HG03175 (cell line): ENCODE measurements at regions not wholly inside any gene's neighbourhood (a gene's known extent, or its start where the extent isn't known, plus 50 kb on each side); places are given as distances from the start of the nearest gene placed in this dataset.

Source experiments
- ATAC-seq: cut with Tn5 transposase; IDR thresholded peaks from one replicate; pipeline ENCODE4 v1.9.1; 2021; ENCODE audit warnings: mild to moderate bottlenecking, moderate library complexity; ENCODE audit not compliant: unreplicated experiment

DNA sequence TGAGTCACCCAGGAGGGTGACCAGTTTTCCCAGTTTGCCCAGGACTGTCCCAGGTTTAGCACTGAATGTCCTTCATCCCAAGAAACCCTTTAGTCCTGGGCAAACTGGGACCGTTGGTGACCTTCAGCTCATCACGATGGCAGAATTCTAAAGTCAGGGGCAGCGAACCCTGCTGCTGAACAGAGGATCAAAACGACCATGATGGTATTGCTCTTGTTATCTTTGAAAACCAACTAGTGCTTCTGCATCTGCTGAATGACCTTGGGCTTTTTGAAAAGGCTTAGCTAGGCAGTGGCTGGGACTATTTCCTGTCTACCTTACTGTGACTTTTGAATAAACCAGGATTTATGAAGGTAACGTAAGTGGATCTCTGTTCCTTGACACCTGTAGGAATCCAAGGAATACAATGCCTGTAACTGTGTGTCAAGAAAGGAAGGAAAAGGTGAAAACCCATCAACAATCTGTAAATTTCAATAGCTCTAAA, 281.9 kb downstream of the SOX9 start:
- no peak for ATAC-seq

DNA sequence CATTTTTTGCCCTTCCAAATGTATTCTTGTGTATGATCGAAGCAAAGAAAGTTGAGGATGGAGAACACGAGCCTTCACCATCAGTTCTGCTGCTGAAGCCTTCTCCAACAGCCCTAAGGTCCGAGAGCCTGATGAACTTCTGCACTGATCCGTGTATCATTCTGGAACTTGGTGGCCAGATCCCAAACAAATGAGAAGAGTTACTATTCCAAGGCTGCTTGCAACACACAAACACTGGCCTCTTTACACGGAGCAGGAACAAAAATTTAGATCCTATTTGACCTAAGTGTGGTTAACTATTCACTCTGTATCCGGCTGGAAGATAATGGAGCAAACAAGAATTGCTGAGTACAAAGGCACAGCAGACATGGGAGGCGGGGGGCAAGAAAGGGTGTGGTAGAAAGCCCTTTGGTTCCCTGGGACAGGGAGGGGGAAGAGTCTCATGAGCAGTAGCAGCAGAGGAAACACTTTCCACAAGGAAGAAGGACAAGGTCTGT, 282.9 kb downstream of the SOX9 start:
- ATAC-seq: no peak

DNA sequence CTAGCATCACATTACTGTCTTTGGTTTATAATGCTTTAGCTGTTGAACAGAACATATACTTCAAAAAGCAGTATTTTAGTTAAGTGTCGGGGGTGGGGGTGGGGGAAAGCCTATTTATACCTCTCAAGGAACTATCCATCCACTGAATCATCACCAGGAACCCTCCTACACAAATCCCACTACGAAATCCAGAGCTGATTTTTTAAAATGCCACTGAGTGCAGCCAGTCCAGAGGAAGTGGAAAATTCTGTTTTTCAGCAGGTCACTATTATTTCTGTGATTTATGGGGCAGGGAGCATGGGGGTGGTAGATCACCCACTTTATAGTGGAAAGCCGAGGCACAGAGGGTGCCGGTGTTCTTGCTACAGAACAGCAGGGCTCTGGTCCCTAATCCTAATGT, 284.1 kb downstream of the SOX9 start:
- ATAC-seq: no peak

DNA sequence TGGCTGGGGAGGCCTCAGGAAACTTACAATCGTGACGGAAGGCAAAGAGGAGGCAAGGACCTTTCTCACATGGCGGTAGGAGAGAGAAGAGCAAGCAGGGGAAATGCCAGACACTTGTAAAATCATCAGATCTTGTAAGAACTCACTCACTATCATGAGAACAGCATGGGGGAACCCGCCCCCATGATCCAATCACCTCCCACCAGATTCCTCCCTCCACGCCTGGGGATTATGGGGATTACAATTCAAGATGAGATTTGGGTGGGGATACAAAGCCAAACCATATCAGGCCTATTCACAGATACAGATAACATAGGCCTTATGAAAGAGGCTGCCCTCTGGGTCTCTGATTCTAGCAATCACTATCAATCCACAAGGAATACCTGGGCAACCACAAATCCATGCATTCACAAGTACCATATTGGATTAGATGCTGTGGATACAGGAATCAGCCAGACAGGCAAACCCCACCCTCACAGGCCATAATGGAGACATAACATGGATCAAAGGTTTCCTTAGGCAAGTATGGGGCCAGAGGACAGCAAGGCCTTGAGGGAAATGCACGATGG, 284.9 kb downstream of the SOX9 start:
- ATAC-seq: no peak

DNA sequence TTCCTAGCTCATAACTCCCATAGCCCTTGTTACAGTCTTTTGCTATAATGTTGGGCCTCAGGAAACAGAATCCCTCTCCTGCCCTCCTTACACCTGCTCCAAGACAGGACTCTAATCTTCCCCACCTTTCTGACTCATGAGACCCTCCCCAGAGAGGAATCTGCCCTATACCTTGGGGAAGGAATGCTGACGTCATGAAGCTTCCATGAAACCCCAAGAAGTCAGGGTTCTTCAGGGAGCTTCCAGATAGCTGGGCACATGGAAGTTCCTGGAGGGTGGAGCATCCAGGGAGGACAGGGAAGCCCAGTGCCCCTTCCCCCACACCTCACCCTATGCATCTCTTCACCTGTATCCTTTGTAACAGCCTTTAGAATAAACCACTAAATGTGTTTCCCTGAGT, 285.7 kb downstream of the SOX9 start:
- ATAC-seq: no peak

DNA sequence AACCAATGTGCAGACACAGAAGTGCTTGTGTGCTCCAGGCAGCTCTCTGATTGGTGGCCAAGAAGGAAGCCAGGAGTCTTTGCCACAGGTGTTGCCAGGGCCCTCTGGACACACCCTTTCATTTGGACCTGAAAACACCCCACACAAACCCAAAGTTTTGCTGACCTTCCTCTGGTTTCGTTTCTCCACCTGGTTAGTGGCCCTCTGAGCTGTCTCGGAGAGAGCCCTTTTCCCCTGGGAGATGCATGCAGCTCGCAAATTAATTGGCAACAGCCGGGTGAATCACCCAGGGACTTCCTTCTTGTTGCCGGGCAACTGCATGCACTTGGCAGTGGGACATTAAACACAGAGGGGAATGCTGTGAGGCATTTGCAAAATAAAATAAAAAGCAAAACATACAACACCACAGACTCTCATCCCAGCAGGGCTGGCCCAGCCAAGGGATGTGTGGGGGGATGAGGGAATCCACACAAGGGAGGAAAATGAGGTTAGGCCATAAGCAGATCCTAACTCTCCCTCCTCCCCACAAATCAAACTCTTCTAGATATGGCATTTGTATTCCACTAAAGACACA, 286.6 kb downstream of the SOX9 start:
- ATAC-seq: peak; percentile 88

DNA sequence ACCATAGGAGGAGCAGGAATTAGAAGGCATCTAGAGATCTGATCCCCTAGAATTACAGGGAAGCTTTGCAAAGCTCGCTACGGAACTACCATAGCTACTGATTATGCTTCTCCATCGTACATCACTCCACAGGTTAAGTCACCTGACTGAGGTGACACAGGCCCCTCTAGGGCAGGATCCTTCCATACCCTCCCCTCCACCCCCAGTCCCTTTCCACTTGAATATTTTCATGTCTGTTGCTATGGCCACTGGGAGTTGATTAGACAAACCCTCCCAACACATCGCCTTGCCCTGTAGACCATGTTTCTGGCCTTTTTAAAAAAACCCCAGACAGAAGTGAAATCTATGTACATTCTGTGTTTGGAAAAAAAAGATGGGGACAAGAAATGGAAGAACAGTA, 287.1 kb downstream of the SOX9 start:
- no peak for ATAC-seq

DNA sequence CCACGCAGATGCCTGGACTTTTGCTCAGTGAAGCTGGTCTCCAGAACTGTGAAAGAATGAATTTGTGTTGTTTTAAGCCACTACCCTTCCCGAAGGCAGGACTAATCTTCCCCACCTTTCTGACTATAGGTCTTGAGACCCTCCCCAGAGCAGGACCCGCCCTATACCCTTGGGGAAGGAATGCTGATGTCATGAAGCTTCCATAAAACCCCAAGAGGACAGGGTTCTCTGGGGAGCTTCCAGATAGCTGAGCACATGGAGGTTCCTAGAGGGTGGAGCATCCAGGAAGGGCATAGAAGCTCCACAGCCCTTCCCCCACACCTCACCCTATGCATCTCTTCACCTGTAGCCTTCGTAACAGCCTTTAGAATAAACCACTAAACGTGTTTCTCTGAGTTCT, 287.8 kb downstream of the SOX9 start:
- ATAC-seq: no peak

DNA sequence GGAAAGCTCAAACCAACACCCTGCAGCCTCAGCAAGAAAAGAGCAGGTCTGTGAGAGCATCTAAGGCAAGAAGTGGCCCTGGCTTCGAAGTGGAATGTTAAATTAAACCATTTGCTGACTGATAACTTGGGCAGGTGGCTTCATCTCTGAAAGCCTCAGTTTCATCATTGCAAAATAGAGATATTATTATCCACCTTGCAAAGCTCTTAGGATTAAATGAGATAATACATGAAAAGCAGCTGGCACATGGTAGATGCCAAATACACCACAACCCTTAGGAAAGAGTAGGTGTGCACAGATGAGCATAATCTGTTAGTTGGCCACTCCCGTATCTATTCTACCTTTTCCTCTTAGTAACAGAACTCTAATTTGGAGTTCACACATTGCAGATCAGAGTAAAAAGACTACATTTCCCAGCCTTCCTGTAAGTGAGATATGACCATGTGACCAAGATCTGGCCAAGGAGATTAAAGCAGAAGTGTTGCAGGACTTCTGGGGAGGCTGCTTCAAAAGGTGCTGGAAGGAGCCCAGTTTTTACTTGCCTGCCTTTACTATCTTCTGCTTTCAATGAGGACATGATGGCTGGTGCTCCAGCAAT, 288.7 kb downstream of the SOX9 start:
- no peak for ATAC-seq

DNA sequence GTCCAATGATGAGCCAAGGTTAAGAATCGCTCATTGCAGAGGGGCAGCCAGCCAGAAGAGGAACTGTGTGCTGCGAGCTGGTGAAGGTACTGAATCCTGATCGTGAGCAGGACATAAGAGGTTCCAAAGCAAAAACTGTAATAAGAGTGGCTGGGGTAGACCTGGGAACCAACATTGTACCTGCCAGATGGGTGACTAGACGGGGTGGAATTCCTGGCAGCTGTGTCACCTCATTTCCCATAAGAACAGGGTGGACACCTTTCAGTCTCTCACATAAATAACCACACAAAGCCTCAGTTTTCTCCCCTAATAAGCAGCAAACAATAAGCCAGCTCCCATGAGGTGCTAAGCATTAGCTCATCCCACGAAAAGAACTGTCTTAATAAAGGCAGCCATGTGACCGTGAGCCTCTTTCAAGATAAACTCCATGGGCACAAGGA, 290.3 kb downstream of the SOX9 start:
- no peak for ATAC-seq

DNA sequence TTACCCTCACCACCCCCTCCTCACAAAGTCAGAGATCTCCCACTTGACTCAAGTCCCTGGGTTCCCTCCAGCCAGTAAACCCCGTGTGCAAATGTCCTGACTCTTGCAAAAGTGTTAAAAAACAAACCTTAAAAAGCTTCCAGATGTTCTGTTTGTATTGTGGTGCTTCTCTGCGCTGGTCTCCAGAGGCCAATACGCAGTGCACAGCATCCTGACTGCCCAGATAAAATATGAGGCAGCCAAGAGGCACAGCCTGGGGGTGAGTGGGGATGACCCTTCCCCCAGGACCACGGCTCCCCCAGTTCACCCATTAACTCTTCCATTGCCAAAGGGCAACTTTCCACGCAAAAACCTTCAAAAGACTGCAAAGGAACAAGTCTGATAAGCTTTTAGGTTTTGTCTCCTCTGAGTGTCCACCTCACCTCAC, 291.8 kb downstream of the SOX9 start:
- ATAC-seq: no peak

DNA sequence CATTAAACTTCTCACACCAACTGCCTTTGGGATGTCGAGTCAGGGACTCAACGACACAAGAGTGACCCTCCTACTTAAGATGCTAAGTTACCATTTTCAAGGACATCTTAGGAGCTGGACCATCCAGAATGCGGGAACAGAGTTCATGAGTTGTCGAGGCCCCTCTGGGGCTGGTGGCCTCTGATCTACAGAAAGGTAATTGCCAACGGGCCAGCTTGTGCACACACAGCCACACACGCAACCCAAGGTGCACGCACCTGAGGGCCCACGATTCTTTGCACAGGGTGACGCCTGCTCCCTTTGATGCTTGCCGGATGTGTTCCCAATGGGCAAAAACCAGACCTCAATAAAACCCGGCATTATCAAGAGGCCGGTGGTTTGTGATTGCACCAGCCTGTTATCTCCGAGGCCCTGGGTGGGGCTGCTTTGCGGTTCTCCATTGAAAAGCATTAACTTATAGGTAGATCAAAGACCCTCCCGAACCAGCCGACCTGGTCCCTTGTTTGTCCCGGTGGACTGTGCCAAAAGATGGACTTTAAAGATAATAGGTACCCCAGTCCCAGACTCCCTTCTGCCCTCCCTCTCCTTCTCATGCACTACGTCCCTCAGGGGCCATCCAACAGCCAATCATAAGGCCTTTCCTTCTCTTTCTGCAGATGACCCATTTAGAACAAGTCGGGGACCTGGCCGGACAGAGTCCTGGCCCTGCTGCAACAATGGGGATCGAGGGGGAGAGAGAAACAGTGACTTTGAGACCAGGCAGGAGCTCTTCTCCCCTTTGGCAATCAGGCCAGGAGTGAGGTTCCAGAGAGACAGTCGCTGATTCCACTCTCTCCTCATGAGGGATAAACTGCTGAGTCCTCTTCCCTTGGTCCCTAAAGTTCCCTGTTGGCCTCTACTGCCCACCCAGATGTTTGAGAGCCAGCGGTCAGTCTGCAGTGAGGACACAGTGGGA, 292.5 kb downstream of the SOX9 start:
- ATAC-seq: no peak

DNA sequence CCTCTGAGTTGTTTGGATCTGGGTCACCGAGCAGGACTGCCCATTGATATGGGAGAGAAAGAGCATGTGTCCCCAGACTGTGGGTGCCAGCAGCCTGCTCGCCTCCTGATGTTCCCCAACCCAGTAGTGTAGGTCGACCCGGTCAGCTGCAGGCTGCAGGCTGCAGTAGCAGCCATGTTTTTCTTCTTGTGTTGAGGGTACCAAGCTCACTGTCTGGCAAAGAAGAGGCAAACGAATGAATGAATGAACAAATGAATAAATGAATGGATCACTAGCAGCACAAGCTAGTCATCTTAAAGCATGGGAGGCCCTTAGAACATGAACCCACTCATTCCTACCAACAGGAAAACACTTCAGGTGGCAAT, 293.2 kb downstream of the SOX9 start:
- ATAC-seq: no peak

DNA sequence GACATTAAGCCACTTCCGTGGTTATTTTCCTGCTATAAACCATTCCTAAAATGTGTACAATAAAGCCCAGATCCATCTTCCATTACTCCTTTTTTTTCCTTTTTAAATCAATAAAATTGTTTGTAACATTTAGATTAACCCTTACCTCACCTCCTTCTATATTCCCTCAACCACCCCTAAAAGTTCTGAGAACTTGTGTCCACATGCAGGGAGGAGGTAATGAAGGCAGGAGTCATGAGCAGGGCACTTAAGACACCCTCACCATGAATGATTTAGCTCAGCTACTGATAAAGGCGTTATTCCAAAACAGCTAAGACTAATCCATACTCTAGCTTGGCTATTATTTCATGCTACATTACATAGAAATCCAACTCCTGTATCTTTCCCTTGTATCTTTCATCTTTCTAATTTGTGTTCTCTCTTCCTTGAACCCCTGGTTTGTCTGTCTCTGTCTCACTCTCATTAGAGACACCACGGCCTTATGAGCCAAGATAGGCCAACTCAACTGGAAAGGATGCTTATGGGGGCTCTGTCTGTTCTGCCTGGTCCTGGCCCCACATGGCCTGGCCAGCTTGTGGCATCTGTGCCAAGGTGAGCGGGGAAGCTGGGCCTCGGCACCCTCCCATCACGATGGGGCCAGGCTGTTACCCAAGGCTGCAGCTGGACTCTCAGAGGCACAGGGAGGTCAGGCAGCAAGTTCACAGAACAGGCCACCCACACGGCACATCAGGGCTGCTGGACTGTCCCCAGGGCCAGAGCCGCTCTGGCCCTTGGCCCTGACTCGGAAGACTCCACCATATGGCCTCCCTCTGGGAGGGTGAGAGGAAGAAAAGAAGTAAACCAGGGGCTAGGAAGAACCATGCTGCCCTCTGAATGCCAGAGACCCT, 294.4 kb downstream of the SOX9 start:
- ATAC-seq: no peak

DNA sequence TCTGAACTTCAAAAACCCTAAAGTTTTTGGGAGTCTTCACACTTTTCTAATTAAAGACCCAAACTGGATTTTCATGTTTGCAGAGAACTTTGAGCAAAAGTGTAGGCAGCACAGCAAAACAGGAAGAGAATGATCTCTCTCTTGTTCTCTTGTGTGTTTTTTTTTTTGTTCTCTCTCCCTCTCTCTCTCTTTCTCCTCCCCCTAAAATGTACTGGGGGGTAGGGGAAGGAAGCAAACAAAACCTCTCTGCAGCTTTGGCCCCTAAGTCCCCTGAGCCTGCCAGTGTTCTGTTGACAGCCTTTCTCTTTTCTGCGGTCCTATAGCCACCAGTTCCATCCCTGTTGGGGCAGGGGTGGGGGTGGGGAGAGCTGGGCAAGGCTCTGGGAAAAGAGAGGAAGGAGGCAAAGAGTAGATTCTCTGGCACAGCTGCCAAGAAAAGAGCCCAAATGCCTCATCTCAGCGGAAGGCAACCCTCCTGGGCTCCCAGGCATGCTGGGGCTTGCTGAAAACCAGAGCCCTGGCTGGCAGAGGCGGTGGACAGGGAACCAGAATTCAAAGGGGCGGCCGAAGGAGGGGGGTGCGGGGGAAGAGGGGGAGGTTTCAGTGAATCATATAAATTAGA, 295.3 kb downstream of the SOX9 start:
- ATAC-seq: no peak

DNA sequence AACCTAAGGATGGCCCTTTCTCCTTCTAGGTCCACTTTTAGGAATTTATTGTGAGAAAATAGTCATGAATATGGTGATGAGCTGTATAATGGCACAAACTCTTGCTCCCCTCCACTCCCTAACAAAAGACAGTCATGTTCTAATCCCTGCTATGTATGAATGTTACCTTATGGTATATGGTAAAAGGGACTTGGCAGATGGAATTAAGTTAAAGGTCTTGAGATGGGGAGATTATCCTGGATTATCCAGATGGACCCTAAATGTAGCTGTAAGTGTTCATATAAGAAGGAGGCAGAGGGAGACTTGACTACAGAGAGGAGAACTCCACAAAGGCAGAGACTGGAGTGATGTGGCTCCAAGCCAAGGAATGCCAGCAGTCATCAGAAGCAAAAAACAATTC, 296.1 kb downstream of the SOX9 start:
- no peak for ATAC-seq

DNA sequence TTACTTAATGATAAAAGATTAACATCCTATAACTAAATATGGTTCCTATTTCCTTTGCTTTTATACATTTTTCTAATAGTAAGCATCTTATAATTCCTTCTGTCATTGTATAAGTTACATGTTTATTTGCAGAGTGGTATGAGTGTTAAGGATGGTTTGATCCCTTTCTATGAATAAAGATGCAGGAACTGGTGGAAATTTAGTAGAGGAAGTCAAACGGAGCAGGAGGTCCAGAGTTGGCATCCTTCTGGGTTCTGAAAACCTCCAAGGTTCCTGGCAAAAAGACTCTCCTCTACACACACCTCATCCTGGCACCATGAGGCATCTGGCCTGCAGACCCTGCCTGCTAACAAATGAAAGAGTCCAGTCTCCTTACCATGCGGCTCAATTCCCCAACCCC, 296.8 kb downstream of the SOX9 start:
- no peak for ATAC-seq

DNA sequence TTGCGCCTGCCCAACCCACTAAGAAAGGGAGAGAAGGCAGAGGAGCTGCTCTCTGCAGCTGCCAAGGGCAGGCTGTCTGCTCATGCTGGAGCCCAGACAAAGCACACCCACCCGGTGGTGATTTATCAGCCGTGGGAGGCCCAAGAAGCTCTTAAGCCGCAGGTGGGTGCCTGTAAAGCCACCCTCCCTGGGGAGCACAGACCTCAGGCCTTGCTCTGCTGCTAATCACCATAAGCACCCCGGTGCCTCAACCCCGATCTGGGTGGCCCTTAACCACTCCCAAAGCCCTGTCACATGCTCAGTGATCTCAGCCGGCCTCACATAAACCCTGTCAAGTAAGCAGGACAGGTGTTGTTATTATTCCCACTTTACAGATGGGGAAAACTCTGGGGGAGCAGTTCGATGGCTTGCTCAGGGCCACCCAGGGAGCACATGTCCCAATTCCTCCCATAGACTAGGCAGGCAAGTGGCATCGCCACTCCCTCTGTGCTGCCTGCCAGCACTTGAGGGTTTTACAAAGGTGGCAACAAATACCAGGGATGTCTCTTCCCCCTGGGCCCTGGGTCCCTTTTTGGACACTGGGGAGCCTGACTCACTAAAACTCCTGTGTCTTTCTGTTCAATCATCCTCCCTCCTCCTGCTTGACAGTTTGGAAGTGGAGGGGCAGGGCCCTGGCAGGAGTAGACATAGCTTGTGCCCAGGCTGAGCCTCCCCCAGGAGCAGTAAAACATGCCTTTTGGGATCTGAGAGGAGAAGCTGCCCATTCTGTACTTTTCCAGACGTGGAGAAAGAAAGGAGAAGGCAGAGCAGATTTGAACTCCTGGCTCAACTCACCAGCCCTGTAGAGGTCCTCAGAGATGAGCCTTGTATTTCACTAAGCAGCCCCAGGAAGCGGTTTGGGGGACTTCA, 299.3 kb downstream of the SOX9 start:
- ATAC-seq: peak; percentile 58

DNA sequence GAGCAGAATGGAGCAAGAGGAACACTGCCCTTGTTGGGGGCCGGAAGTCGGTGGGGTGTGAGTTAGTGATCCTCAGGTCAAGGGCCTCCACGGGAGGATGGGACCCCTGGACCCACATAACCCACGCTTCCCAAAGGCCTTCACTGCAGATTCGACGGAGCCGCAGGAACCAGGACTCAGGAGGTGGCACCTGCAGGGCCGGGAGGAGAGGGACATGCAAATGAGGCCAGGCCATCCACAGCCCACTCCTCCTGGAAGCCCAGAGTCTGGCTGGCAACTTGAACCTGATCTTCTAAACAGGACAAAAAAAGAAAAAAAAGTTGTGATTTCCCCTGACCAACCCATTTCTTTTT, 299.9 kb downstream of the SOX9 start:
- no peak for ATAC-seq
